ENCODE measurements at regions not wholly inside any gene's neighbourhood (a gene's known extent, or its start where the extent isn't known, plus 50 kb on each side); places are given as distances from the start of the nearest gene placed in this dataset.
A peak's percentile ranks its signal among the peaks of the same experiment; 100 is the strongest.

GRCh38 chr4:136342666-136343065 is 1189.6 kb downstream of the PCDH18 start:
- H3K4me3 ChIP-seq: no peak overlapping the region
- no peak overlapping the region for H3K27ac ChIP-seq
- H3K9ac ChIP-seq: no peak overlapping the region
- Mint-ChIP-seq H3K9me3 (peaks cover 6% of the 10 kb centered on the region), H3K4me1 (no peaks in the 10 kb centered on the region), H3K27ac (no peak overlapping the region), H3K36me3 (no peaks in the 10 kb centered on the region), H3K27me3 (ENCODE audit: insufficient read depth, low read depth) (peaks cover 2% of the 10 kb centered on the region), H3K4me3 (no peak overlapping the region)
- H3K4me2 ChIP-seq: no peak overlapping the region
- H3K79me2 ChIP-seq (ENCODE audit: low read depth): no peaks in the 10 kb centered on the region
- no peaks in the 10 kb centered on the region for H3K27me3 ChIP-seq
- DNase-seq (ENCODE audit: low spot score): no peak
- no peaks in the 10 kb centered on the region for H3K9me3 ChIP-seq (ENCODE audit: low read depth)
- no peaks in the 10 kb centered on the region for H4K20me1 ChIP-seq (ENCODE audit: low read depth)
- H3K36me3 ChIP-seq: no peaks in the 10 kb centered on the region
- H3F3A ChIP-seq (ENCODE audit: low read depth): no peaks in the 10 kb centered on the region
- H2AFZ ChIP-seq (replicated peaks): no peak overlapping the region
- H3K4me1 ChIP-seq: no peaks in the 10 kb centered on the region
- TF ChIP-seq EZH2 (IDR thresholded peaks at IDR 0.05) (no peak), CTCF (IDR thresholded peaks at IDR 0.05) (no peak), EZH2phosphoT487 (IDR thresholded peaks at IDR 0.05) (no peak)

- Mint-ChIP-seq H3K27ac (no peak overlapping the region), H3K4me1 (no peaks in the 10 kb centered on the region), H3K27me3 (ENCODE audit: insufficient read depth, low read depth) (peaks cover 2% of the 10 kb centered on the region), H3K4me3 (no peak overlapping the region), H3K9me3 (peaks cover 3% of the 10 kb centered on the region), H3K36me3 (no peaks in the 10 kb centered on the region)
- Histone ChIP-seq H3K79me2 (ENCODE audit: low read depth) (no peaks in the 10 kb centered on the region), H3F3A (ENCODE audit: low read depth) (no peaks in the 10 kb centered on the region), H3K36me3 (no peaks in the 10 kb centered on the region), H3K4me2 (no peak overlapping the region), H4K20me1 (ENCODE audit: low read depth) (no peaks in the 10 kb centered on the region), H3K4me3 (no peak overlapping the region), H3K27ac (no peak overlapping the region), H3K9me3 (ENCODE audit: low read depth) (no peaks in the 10 kb centered on the region), H2AFZ (replicated peaks) (peak overlapping the region; percentile 27), H3K4me1 (no peaks in the 10 kb centered on the region), H3K9ac (no peak overlapping the region), H3K27me3 (no peaks in the 10 kb centered on the region)
- TF ChIP-seq EZH2phosphoT487 (IDR thresholded peaks at IDR 0.05) (no peak), EZH2 (IDR thresholded peaks at IDR 0.05) (no peak), CTCF (IDR thresholded peaks at IDR 0.05) (no peak)
- DNase-seq (ENCODE audit: low spot score): no peak
Measured at GRCh38 chr4:136337216-136337615, 1195.1 kb downstream of the PCDH18 start.

GRCh38 chr4:136336479-136336878 is 1195.8 kb downstream of the PCDH18 start:
- Histone ChIP-seq H2AFZ (replicated peaks) (peak overlapping the region; percentile 27), H3K9me3 (ENCODE audit: low read depth) (no peaks in the 10 kb centered on the region), H3F3A (ENCODE audit: low read depth) (no peaks in the 10 kb centered on the region), H4K20me1 (ENCODE audit: low read depth) (no peaks in the 10 kb centered on the region), H3K27ac (no peak overlapping the region), H3K4me1 (no peaks in the 10 kb centered on the region), H3K9ac (no peak overlapping the region), H3K79me2 (ENCODE audit: low read depth) (no peaks in the 10 kb centered on the region), H3K4me2 (no peak overlapping the region), H3K4me3 (no peak overlapping the region), H3K27me3 (no peaks in the 10 kb centered on the region), H3K36me3 (no peaks in the 10 kb centered on the region)
- no peak overlapping the region for H3K4me3 Mint-ChIP-seq
- no peaks in the 10 kb centered on the region for H3K4me1 Mint-ChIP-seq
- no peak for DNase-seq (ENCODE audit: low spot score)
- peaks cover 3% of the 10 kb centered on the region for H3K9me3 Mint-ChIP-seq
- no peaks in the 10 kb centered on the region for H3K36me3 Mint-ChIP-seq
- TF ChIP-seq EZH2phosphoT487 (IDR thresholded peaks at IDR 0.05) (no peak), EZH2 (IDR thresholded peaks at IDR 0.05) (no peak), CTCF (IDR thresholded peaks at IDR 0.05) (no peak)
- H3K27ac Mint-ChIP-seq: no peak overlapping the region
- peaks cover 2% of the 10 kb centered on the region for H3K27me3 Mint-ChIP-seq (ENCODE audit: insufficient read depth, low read depth)
